ENCODE measurements at regions not wholly inside any gene's neighbourhood (a gene's known extent, or its start where the extent isn't known, plus 50 kb on each side); places are given as distances from the start of the nearest gene placed in this dataset.

GRCh38 chr7:35581605-35582210 is 113.2 kb downstream of the HERPUD2 start:
- no peak for TF ChIP-seq CTCF (IDR thresholded peaks at IDR 0.05)
- TF ChIP-seq POLR2A (IDR thresholded peaks at IDR 0.05): no peak

Data from sigmoid colon (tissue), 3 donors.